ENCODE measurements at regions not wholly inside any gene's neighbourhood (a gene's known extent, or its start where the extent isn't known, plus 50 kb on each side); places are given as distances from the start of the nearest gene placed in this dataset.
A peak's percentile ranks its signal among the peaks of the same experiment; 100 is the strongest.

- TF ChIP-seq, protein P1, sequence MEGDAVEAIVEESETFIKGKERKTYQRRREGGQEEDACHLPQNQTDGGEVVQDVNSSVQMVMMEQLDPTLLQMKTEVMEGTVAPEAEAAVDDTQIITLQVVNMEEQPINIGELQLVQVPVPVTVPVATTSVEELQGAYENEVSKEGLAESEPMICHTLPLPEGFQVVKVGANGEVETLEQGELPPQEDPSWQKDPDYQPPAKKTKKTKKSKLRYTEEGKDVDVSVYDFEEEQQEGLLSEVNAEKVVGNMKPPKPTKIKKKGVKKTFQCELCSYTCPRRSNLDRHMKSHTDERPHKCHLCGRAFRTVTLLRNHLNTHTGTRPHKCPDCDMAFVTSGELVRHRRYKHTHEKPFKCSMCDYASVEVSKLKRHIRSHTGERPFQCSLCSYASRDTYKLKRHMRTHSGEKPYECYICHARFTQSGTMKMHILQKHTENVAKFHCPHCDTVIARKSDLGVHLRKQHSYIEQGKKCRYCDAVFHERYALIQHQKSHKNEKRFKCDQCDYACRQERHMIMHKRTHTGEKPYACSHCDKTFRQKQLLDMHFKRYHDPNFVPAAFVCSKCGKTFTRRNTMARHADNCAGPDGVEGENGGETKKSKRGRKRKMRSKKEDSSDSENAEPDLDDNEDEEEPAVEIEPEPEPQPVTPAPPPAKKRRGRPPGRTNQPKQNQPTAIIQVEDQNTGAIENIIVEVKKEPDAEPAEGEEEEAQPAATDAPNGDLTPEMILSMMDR (IDR thresholded peaks at IDR 0.05), result no peak
- H3K9me3 Mint-ChIP-seq, result no peaks in the 10 kb centered on the region
- H3K9ac ChIP-seq (ENCODE audit: insufficient read depth, low read length, poor library complexity, severe bottlenecking), result no peak overlapping the region
- no peak overlapping the region for H3K4me2 ChIP-seq (replicated peaks; ENCODE audit: extremely low read depth, low read length, poor library complexity, severe bottlenecking)
- peaks cover 19 to 29% of the 10 kb centered on the region in 2 donors for H3K4me1 ChIP-seq (ENCODE audit: control insufficient read depth in 1 of 2, insufficient read depth in 2 of 2, low read length in 2 of 2)
- intact Hi-C loops (cut with micrococcal nuclease), result loop anchor here in 1 of 2 donors (5.0 kb wide), 1 partner anchor 136 kb away; no protein-coding TSS in a partner anchor
- H3K27me3 Mint-ChIP-seq (ENCODE audit: low read depth in 3 of 3), result peaks cover 3 to 14% (median 6%) of the 10 kb centered on the region in 3 donors
- H4K20me1 ChIP-seq (ENCODE audit: insufficient read depth, low read length), result no peaks in the 10 kb centered on the region
- no peak for DNase-seq
- no peak overlapping the region for H3K27ac ChIP-seq (ENCODE audit: low read depth in 1 of 2, low read length in 2 of 2)
- H3K79me2 ChIP-seq (ENCODE audit: insufficient read depth, low read length), result no peaks in the 10 kb centered on the region
- no peak overlapping the region for H3K4me3 Mint-ChIP-seq
- no CpG with 5 or more reads among the region's 2 CpGs for WGBS (ENCODE audit: insufficient coverage)
- no peak overlapping the region for H3K4me3 ChIP-seq (replicated peaks in 1 of 3; ENCODE audit: low read depth in 2 of 3, low read length in 3 of 3)
- no peaks in the 10 kb centered on the region for H3K9me3 ChIP-seq (replicated peaks in 1 of 2; ENCODE audit: control insufficient read depth in 1 of 2, insufficient read depth in 1 of 2, low read length in 2 of 2)
- peak overlapping the region in 2 of 7 donors; percentile 13 to 79 for H3K27ac Mint-ChIP-seq
- H3K27me3 ChIP-seq (ENCODE audit: control insufficient read depth in 2 of 2, insufficient read depth in 2 of 2, low read length in 2 of 2), result no peaks in the 10 kb centered on the region
- H3K4me1 Mint-ChIP-seq, result peaks cover 46% of the 10 kb centered on the region
- H3K36me3 ChIP-seq (replicated peaks in 1 of 2; ENCODE audit: control insufficient read depth in 1 of 2, insufficient read depth in 2 of 2, low read length in 2 of 2), result no peaks in the 10 kb centered on the region
- H3K36me3 Mint-ChIP-seq, result no peaks in the 10 kb centered on the region
- H2AFZ ChIP-seq (ENCODE audit: insufficient read depth, low read depth, low read length, poor library complexity, severe bottlenecking), result no peak overlapping the region
Measured at GRCh38 chr2:217086718-217087117, 226.9 kb upstream of the TNP1 start.

GRCh38 chr2:217086038-217086522, 226.2 kb upstream of the TNP1 start:
- no peak overlapping the region for H3K27ac ChIP-seq (ENCODE audit: low read depth in 1 of 2, low read length in 2 of 2)
- Mint-ChIP-seq H3K4me1 (peaks cover 46% of the 10 kb centered on the region), H3K27me3 (ENCODE audit: low read depth in 3 of 3) (peaks cover 3 to 16% (median 6%) of the 10 kb centered on the region in 3 donors), H3K27ac (peak overlapping the region in 3 of 7 donors; percentile 57 to 79 (median 73)), H3K4me3 (peak overlapping the region in 1 of 2 donors; percentile 6), H3K9me3 (no peaks in the 10 kb centered on the region), H3K36me3 (no peaks in the 10 kb centered on the region)
- no peak overlapping the region for H3K4me3 ChIP-seq (replicated peaks in 1 of 3; ENCODE audit: low read depth in 2 of 3, low read length in 3 of 3)
- no peak overlapping the region for H3K4me2 ChIP-seq (replicated peaks; ENCODE audit: extremely low read depth, low read length, poor library complexity, severe bottlenecking)
- intact Hi-C loops (cut with micrococcal nuclease), result loop anchor here in 1 of 2 donors (5.0 kb wide), 1 partner anchor 136 kb away; no protein-coding TSS in a partner anchor
- H2AFZ ChIP-seq (ENCODE audit: insufficient read depth, low read depth, low read length, poor library complexity, severe bottlenecking), result no peak overlapping the region
- no peaks in the 10 kb centered on the region for H3K27me3 ChIP-seq (ENCODE audit: control insufficient read depth in 2 of 2, insufficient read depth in 2 of 2, low read length in 2 of 2)
- H3K9me3 ChIP-seq (replicated peaks in 1 of 2; ENCODE audit: control insufficient read depth in 1 of 2, insufficient read depth in 1 of 2, low read length in 2 of 2), result no peaks in the 10 kb centered on the region
- no peaks in the 10 kb centered on the region for H3K79me2 ChIP-seq (ENCODE audit: insufficient read depth, low read length)
- H3K36me3 ChIP-seq (replicated peaks in 1 of 2; ENCODE audit: control insufficient read depth in 1 of 2, insufficient read depth in 2 of 2, low read length in 2 of 2), result no peaks in the 10 kb centered on the region
- peak in 2 of 3 donors; percentile 29 to 51 for DNase-seq
- H4K20me1 ChIP-seq (ENCODE audit: insufficient read depth, low read length), result no peaks in the 10 kb centered on the region
- H3K9ac ChIP-seq (ENCODE audit: insufficient read depth, low read length, poor library complexity, severe bottlenecking), result no peak overlapping the region
- TF ChIP-seq, protein P1 (IDR thresholded peaks at IDR 0.05), result no peak
- peaks cover 19 to 29% of the 10 kb centered on the region in 2 donors for H3K4me1 ChIP-seq (ENCODE audit: control insufficient read depth in 1 of 2, insufficient read depth in 2 of 2, low read length in 2 of 2)
- no CpG with 5 or more reads among the region's 1 CpG for WGBS (ENCODE audit: insufficient coverage)

All from CD14-positive monocyte (primary cell).